ENCODE measurements at regions not wholly inside any gene's neighbourhood (a gene's known extent, or its start where the extent isn't known, plus 50 kb on each side); places are given as distances from the start of the nearest gene placed in this dataset.

DNA sequence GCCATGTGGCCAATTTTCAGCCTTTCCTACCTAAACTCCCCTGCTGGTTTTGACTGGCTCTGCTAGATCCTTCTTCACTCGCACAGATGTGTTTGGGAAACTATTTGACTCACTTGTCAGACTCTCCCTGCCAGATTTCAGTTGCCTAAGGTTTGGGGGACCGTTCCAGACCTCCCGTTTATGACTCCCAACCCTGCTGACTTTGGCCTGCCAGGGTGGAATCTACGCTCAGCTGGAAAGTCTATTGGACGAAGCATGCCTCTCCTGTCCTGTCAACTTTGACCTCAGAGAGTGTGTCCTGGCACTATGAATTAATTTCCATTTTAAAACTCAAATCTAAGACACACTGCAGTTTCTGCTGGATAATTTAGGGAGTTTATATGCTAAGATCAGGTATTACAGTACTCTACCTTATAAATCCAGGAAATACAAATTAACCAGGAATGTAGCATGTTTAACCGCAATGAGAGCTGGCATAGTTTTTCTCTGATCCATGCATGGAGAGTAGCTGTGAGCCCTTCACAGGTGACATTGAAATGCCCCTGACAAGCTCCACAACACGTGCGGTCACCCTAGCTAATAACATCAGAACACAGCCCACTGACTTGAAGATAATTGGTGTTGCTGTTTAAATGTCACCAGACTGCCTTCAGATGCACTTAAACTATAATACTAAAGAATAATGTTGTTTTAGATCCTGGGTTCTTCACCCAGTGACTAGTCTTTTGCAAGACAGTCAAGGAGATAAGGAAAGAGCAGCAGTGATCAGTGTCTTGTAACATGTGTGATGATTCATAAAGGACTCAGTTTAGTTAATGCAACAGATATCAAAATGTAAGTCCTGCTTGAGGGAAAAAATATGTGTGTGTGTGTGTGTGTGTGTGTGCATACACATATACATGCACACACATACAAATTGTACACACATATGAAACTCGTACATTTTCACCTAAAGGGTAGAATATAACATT, 223.0 kb upstream of the MCTP2 start (continued):
- TF ChIP-seq NANOG (IDR thresholded peaks at IDR 0.05; ENCODE audit: insufficient read depth, low read depth, low read length, poor library complexity, severe bottlenecking), result no peak
- no peak for TF ChIP-seq BACH1 (IDR thresholded peaks at IDR 0.05; ENCODE audit: low read length)
- TF ChIP-seq HDAC6 (IDR thresholded peaks at IDR 0.05; ENCODE audit: low read depth, low read length), result no peak
- TF ChIP-seq CBX8 (IDR thresholded peaks at IDR 0.05; ENCODE audit: borderline replicate concordance, low read depth, low read length), result no peak
- no peak for TF ChIP-seq TAF1 (IDR thresholded peaks at IDR 0.05; ENCODE audit: low read depth, low read length)
- no peak for TF ChIP-seq GABPA (IDR thresholded peaks at IDR 0.05; ENCODE audit: borderline replicate concordance, insufficient read depth, low read length)

Data from H1 (cell line).